HG03175 (cell line): ENCODE measurements at regions not wholly inside any gene's neighbourhood (a gene's known extent, or its start where the extent isn't known, plus 50 kb on each side); places are given as distances from the start of the nearest gene placed in this dataset.
"Not testable (repeated sequence)": the region's sequence is repeated elsewhere in the genome, so short reads cannot be mapped to it uniquely, and the experiment has no call there.

Experiments used
- ATAC-seq: cut with Tn5 transposase; IDR thresholded peaks from one replicate; pipeline ENCODE4 v1.9.1; 2021; ENCODE audit warnings: mild to moderate bottlenecking, moderate library complexity; ENCODE audit not compliant: unreplicated experiment

DNA sequence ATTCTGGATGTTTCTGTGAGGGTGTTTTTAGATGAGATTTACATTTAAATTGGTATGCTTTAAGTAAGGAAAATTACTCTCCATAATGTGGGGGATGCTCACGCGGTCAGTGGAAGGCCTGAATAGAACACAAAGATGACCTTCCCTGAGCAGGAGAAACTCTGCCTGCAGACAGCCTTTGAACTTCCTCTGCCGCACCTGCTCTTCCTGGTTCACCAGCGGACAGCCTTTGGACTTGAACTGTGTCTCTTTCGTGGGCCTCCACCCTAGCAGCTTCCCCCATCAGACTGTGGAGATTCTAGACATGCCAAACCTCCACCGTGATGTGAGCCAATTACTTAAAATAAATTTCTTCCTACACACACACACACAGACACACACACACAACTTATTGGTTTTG lies 210.7 kb downstream of the EFCAB11 start:
- ATAC-seq, result no peak

DNA sequence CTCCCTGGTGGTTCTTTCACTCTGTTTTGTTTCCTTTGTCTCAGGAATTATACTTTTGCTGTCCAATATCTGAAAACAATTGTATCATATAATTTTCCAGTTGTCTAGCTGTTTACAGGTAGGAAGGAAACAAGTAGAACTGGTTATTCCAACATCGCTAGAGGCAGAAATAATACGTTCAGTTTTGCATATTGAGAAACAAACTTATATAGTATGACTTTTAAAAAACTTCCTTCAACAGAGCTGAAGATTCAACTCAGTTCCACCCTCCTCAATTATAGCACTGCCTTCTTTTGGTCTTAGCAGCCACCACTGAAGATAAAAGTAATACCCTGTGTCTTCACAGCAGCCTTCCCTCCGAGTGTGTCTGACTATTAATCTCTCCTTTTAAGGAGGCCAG lies 214.3 kb downstream of the EFCAB11 start:
- no peak for ATAC-seq

DNA sequence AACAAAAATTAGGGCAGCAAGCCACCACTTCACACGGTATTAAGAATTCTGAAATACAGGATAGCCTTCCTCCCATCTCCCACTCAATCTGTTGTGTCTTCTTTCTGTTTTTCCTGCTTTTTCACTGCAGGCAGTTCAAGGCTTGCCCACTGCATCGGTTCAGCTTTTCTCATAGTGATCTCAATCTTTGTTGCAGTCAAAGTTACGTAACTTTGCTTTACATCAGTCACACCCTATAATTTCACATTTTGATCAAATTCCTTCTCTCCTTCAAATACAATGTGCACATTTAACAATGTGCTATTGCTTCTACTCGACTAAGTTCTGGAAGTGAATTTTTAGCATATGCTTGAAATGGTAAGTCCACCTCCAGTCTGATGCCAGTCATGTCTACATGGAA lies 217.6 kb downstream of the EFCAB11 start:
- no peak for ATAC-seq

DNA sequence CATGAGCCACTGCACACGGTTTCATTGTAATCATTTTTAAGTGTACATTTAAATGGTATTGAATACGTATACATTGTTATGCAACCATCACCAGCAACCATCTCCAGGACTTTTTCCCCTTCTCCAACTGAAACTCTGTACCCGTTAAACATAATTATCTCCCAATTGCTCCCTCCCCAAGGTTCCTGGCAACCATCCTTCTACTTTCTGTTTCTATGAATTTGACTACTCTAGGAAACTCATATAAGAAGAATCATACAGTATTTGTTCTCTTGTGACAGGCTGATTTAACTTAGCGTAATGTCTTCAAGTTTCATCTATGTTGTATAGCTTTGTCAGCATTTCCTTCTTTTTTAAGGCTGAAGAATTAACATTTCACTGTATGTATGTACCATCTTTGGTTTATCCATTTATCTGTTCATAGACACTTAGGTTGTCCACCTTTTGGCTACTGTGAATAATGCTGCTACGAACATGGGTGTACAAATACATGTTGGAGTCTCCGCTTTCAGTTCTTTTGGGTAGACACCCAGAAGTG lies 223.1 kb downstream of the EFCAB11 start:
- ATAC-seq, result no peak

DNA sequence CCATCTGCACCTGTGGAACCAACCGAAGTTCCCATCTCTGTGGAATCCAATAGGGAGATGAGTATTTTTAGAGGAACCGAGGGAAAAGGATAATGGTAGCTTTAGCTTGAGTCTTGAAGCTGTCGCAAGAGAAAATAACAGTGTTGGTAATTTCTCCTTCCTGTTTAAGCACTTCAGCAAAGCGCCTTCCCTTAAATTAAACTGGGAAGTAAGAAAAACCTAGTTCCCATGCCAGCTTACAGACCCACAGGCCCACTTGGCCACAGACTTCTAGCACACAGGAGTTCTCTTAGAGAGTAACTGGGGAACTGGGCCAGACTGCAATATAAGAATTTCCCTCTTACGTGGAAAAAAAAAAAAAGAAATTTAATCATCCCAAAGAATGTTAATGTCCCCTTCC lies 223.8 kb downstream of the EFCAB11 start:
- ATAC-seq, result no peak

DNA sequence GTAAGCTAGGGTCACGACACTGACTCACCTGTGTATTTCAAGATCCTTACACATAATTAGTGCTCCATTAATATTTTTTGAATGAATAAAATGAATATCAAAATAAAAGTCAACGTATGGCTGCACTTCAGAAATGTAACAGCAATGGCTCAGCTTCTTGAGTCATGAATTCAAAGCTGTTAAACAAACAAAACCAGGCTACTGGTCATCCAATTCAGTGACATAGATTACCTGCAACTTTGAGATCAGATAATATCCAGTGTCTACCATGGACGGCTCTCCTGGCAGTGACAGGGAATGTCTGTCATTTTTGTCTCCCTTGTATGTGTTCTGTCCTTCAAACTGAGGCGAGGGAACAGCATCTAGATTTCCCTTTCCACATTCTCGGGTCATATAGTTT lies 225.6 kb downstream of the EFCAB11 start:
- no peak for ATAC-seq

DNA sequence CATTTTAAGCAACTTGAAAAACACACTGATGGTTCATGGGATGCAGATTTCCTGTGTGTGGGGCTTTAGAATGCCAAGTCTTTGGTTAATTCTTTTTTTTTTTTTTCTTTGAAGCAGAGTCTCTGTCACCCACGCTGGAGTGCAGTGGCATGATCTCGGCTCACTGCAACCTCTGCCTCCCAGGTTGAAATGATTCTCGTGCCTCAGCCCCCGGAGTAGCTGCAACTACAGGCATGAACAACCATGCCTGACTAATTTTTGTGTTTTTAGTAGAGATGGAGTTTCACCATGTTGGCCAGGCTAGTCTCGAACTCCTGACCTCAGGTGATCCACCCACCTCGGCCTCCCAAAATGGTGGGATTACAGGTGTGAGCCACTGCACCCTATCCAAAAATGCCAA lies 228.3 kb downstream of the EFCAB11 start:
- not testable (repeated sequence) for ATAC-seq

DNA sequence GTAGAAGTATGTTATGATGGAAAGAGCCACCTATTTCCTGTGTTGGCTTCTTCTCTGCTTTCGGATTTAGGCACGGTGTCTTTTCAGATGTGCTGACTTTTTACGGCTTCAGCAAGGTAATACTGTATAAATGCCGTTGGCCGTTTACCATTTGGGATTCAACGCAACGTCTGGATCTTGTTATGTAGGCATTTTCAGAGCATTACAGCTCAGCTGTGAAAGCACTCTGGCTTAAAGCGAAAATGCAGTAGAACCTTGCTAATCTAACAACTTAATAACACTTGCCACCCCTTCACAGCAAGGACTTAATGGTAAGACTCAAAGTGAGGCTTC lies 229.9 kb downstream of the EFCAB11 start:
- ATAC-seq, result no peak

DNA sequence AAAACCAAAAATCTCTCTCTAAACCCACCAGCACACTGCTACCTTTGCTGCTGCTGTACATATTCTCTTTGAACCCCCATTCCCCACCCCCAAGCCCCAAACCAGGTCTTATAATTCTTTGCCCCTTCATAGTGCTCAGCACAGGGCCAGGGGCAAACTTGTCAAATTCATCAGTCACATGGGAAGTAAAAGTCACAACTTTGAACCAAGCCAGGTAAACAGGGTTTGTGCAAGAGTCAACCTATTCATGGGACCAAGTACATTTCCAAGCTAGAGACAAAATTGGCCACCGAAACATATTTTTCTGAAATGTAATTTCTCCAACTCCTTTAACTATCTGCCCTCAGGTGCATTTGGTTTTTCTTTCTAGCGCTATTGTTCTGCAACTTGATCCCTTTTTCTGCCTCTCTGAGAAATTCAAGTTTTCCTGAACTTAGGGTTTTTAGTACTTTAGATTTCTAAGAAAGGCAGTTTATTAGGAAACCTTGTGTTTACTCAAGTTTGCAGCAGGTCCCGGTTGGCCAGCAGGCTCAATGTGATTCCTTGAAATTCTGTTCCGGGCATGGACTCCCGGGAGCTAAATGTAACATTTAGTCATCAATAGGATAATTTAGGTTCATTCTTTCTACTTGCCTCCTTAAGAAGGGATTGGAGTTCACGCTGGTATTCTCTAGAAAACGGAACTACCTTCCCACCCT lies 230.5 kb downstream of the EFCAB11 start:
- no peak for ATAC-seq

DNA sequence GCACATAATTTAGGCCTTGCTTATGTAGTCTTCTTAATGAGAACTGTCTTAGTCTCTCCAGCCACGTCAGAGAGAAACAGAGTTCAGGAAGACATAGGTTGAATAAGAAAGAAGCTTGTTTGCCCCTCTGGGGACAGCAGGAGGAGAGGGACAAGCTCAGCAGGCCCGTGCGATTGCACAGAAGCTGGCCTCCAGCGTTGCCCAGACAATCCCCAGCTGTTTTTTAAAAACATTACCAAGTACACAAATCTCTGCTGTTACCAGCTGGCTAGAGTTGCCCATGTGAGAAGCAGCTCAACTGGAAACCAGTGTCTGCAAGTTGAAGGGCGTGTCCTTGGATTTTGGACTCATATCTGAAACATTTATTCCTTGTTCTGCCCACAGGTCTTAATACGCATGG lies 232.6 kb downstream of the EFCAB11 start:
- no peak for ATAC-seq

DNA sequence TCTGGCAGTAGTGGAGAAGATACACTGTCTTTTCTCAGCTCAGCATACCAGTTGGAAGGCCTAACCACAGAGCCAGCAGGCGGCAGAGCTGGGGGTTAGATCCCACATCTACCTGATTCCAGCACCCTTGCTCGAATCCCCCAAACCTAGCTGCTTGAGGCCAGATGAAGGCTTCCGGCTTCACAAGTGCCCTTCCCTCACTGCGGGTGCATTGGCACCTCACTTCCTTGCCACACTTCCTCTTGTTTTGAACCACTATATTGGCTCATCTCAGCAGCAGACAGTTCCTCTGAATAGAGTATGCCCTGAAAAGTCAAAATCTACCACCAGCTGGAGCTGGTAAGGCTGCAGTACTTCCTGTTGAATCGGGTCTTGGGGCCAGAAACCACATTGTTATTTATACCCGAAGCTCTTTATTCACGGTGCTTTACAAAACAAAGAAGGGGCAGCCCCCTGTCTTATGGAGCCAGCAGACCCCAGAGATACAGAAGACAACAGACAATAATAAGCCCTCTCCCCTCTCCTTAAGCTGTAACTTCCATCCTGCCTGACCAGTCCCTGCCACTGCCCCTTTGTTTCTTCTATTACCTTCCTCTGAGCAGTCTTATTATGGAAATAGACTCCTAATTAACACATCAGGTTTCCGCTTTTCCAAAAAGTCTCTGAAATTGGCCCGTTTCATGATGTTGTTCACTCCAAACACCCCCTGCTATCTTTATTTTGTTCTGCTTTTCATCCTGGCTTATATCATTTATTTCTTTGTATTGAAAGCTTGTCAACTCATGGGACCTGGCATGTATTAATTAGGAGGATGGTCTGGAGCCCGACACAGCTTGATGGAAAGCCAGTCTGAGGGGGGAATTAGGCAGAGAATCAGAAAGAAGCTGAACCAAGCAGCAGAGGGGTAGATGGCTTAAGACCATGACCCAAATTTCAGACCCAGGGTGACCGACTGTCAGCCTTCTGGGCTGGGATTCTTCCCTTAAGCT lies 233.5 kb downstream of the EFCAB11 start:
- peak; percentile 81 for ATAC-seq

DNA sequence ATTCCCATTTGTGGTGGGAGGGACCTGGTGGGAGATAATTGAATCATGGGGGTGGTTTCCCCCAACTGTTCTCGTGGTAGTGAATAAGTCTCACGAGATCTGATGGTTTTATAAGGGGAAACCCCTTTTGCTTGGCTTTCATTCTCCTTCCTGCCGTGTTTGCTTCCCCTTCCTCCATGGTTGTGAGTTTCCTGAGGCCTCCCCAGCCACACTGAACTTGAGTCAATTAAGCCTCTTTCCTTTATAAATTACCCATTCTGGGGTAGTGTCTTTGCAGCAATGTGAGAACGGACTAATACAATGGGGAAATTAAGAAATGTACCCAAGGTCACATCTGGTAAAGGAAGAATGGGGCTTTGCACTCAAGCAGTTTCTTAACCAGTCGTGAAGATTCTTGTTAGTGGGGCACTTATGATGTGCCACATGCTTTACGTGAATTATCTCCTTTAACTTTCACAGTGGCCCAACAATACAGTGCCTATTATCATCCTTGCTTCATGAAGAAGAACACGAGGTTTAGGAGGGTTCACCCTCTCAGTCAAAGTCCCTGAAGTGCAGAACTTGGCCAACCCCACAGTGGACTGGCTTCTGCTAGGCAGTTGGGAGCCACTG lies 234.3 kb downstream of the EFCAB11 start:
- ATAC-seq, result no peak

DNA sequence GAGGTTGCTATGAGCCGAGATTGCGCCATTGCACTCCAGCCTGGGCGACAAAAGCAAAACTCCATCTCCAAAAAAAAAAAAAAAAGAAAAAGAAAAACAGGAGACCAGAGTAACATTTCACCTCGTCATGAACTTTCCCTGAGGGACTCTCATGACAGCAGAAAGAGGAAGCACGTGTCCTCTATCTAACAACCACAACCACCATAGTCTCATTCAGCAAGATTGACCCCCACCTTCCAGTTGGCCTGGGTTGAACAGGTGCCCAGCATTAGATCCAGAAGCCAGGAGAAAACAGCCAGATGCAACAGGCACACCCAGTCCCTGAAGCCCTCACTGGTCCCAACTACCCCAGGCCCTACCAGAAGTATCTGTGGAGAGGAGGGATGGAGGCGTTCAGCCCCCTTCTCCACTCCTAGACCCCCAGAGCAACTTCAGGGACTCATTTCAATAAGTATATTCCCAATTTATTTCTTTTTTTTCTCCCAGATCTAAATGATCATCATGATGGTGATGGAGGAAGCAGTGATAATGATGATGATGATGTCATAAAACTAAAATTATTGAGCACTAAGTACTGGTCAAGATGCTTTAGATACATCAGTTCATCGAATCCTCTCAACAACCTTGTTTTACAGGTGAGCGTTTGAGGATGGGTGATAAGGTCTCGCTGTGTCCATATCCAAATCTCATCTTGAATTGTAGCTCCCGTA lies 235.0 kb downstream of the EFCAB11 start:
- peak; percentile 60 for ATAC-seq

DNA sequence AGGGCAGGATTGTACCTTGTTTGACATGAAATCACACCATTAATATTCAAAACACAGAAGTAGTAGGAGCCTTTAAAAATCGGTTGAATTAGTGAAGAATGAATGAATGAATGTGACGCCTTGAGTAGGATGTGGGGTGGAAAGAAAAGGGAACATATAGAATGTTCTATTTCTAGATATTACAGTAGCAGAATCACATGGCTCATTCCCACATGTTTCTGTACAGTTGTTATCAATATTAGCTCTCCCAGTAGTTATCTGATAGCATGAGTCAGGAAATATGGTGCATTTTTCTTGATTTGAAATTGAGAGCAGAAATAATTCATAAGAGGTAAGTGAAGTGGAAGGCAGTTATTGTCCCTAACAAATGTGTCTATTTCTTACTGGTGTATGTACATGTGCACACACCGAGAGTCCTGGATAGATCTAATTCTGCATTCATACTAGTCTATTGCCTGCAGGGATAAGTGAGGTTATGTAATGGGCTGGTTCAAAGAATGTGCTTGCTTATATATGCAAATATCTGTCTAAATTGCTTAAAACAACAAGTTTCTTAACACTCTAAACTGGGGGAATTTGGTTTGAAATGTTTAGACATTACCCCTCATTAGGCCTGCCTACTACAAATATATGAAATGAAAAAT lies 245.4 kb downstream of the EFCAB11 start:
- ATAC-seq, result no peak

DNA sequence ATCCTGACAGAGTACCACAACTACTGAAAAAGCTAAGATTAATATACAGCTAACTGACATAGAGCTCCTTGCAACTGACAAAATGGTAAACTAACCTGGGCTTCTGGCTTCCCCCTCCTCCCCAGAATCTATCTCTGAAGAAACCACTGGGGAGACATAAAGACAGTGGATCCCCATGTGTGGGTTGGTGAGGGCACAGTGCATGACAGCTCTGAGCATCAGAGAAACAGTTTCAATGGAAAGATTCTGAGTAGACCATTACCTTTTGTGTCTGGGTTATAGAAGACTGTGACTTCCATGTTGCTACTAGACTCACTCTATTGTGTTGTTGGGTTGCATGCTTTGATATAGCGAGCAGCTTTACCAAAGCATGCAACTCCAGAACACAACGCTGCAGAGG lies 247.4 kb downstream of the EFCAB11 start:
- no peak for ATAC-seq

DNA sequence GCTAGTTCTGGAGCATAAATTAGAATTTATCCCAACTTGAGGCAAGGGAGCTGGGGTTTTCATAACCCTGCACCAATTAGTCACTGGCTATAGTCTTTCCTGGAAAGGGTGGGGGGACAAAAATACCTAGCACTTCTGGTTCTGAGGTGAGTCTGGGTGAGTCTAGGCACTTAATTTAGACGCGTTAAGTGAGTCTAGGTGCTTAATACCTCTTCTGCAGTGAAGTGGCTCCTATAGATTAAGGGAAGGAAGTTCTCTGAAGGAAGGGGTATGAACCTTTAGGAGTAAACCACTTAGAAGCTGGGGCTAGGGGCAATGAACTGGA lies 251.7 kb downstream of the EFCAB11 start:
- no peak for ATAC-seq

DNA sequence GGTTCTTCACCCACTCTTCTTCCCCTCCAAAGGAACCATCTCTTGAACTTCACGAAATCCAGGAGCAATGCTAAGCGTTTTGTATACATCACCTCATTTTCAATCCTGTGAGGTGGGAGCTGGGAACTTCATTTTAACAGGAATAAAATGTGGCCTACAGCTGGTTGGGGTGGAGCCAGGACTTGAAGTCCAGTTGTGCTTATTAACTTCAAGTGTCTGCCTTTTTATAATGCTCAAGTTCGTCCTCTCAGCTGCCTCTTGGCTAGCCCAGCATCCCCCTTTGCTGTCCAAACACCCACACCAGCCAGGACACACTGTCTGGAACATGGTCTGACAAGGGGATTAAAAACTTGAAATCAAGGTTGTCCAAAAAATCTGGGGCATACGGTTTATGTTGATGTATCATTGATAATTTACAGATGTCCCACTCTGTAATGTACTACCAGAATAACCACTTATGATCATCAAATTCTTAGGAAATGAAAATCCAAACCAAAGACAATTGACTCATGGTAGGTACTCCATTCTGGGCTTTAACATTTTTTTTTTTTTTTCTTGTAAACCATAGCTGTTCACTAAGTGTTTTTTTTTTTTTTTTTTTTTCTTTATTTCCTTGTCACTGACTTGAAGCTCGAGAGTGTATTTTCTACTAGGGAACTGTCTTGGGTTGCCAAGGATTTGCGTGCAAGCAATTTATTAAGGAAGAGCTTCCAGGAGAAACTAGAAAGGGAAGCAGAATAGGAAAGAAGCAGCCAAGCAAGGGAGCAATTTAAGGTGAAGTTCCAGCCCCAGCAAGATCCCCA lies 252.3 kb downstream of the EFCAB11 start:
- ATAC-seq, result no peak

DNA sequence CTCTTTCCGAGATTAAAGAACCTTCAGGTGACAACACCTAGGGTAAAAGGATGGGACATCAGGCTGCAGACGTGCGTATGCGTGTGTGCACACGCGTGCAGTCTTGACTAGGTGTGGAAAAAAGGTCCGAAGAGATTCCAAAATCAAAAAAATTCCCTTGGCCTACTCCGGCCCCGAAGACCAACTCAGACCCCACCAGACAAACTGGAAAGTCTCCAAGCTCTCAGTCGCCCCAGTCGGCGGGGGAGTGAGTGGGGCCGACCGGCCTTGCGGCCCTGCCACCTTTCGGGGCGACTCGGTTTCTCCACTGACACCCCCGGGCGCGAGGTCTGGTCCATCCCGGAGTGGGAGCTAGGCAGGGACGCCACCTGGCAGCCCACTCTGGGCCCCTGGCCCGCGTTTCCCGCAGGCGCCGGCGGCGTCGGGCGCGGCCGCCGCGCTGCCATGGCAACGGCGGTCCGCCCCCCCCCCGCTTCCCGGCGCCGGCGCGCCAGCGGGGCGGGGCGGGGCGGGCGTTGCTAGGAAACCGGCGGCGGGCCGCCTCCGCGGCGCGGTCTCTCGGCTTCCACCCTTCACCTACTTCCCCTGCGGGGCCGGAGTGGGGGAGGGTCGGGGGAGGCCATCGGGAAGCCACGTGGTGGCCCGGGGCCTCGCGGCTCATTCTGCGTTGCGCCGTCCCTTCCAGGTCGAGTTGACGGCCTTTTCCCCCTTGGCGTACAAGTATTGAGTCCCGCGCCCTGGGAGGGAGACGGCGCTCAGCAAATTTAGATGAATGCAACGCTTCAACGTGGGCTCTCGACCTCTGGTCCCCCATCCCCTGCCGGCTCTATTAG lies 253.1 kb downstream of the EFCAB11 start:
- ATAC-seq, result peak; percentile 85

DNA sequence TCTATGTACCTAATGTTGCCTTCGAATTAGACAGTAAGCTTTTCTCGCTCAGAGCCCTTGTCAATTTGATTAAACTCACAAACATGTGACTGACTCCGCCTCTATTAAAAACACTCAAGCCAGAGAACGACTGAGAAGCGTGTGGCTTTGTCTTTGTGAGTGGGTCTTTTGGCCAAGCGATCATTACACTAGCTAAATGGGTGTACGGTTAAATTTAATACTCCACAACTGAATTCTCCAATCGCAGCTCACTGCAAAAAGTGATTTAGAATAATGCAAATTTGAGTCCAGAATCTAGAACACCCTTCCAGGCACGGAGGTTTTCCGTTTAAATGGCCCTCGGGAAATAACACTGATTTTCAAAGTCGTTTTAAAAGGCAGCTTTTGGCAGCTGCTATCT lies 253.7 kb downstream of the EFCAB11 start:
- no peak for ATAC-seq
